ENCODE measurements at regions not wholly inside any gene's neighbourhood (a gene's known extent, or its start where the extent isn't known, plus 50 kb on each side); places are given as distances from the start of the nearest gene placed in this dataset.

- TF ChIP-seq, protein P1, sequence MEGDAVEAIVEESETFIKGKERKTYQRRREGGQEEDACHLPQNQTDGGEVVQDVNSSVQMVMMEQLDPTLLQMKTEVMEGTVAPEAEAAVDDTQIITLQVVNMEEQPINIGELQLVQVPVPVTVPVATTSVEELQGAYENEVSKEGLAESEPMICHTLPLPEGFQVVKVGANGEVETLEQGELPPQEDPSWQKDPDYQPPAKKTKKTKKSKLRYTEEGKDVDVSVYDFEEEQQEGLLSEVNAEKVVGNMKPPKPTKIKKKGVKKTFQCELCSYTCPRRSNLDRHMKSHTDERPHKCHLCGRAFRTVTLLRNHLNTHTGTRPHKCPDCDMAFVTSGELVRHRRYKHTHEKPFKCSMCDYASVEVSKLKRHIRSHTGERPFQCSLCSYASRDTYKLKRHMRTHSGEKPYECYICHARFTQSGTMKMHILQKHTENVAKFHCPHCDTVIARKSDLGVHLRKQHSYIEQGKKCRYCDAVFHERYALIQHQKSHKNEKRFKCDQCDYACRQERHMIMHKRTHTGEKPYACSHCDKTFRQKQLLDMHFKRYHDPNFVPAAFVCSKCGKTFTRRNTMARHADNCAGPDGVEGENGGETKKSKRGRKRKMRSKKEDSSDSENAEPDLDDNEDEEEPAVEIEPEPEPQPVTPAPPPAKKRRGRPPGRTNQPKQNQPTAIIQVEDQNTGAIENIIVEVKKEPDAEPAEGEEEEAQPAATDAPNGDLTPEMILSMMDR (IDR thresholded peaks at IDR 0.05; ENCODE audit: low read depth, low read length), result no peak
- peaks cover 87% of the 10 kb centered on the region for H3K27me3 ChIP-seq
- no peak for DNase-seq (ENCODE audit: low read depth in 1 of 2, low spot score in 1 of 2)
- H3K4me3 ChIP-seq, result no peak overlapping the region
- H3K27ac ChIP-seq, result no peak overlapping the region
- peaks cover 3% of the 10 kb centered on the region for H3K4me1 ChIP-seq (ENCODE audit: low read depth)
- H3K36me3 ChIP-seq, result no peaks in the 10 kb centered on the region
- H3K9me3 ChIP-seq (ENCODE audit: low read depth), result no peaks in the 10 kb centered on the region
Observed at GRCh38 chr4:41883988-41884734, 51.1 kb upstream of the TMEM33 start.

DNA sequence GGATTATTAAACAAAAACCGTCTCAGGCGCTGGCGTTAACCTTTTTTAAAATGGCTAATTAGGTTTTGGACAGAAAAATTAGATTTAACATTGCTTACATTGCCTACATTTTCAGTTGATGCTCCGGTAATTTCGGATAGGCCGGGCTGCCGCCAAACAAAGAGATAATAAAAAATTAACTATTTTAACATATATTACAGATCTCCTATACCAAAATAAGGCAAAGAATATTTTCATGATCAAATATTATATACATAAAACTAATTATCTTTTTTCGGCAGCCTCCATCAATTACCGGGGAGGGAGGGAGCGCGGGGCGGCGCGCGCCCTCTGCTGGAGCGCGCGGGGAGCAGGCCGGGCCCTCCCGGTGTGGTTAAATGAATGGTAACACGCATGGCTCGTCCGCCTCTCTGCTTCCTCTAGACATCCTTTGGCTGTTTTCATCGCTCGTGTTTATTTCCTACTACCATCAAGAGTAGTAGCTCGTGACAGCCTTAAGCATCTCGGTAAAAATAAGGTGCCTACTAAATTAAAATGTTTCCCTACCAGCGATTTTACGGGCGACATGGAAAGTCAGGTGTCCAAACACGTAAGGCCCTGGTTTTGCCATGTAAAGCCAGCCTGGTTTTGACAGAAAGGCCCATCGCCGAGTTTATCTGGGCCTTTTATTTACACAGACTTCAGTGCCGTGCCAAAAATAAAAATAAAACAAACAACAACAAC is 52.4 kb upstream of the TMEM33 start:
- no peak overlapping the region for H3K27ac ChIP-seq
- peak; percentile 44 to 56 for DNase-seq (ENCODE audit: low read depth in 1 of 2, low spot score in 1 of 2)
- no peaks in the 10 kb centered on the region for H3K9me3 ChIP-seq (ENCODE audit: low read depth)
- TF ChIP-seq, protein P1 (IDR thresholded peaks at IDR 0.05; ENCODE audit: low read depth, low read length), result peak; percentile 96
- H3K4me3 ChIP-seq, result peak overlapping the region; percentile 18
- peaks cover 99% of the 10 kb centered on the region for H3K27me3 ChIP-seq
- no peaks in the 10 kb centered on the region for H3K36me3 ChIP-seq
- H3K4me1 ChIP-seq (ENCODE audit: low read depth), result peaks cover 3% of the 10 kb centered on the region

DNA sequence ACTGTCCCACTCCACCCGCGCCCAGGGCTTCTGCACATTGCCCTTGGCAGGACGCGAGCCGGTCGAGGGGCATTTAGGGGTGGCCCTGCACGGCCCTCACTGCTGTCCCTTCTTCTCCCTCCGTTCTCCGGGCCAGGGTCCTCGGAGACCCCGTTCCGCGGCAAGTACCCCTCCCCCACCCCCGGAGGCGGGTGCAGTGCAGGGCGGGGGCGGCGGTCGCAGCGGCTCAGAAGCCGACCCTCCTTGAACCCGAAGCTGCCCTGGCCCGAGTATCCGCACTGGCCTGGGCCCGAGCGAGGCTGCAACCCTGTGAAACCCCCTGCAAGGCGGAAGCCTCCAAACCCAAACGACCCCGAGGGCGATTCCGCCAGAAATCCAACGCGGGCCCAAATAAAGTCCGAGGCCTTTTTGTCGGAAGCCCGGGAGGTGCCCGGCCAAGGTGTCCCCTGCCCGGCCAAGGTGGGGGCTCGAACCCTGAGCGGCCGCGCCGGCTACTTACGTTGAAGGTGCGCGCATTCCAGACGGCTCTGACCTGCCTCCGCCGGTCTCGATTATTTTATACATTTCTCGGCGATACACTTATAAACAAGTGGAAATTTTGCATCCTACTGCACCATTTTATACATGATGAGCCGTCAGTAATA is 53.1 kb upstream of the TMEM33 start:
- no peaks in the 10 kb centered on the region for H3K9me3 ChIP-seq (ENCODE audit: low read depth)
- no peaks in the 10 kb centered on the region for H3K36me3 ChIP-seq
- no peak overlapping the region for H3K27ac ChIP-seq
- TF ChIP-seq, protein P1 (IDR thresholded peaks at IDR 0.05; ENCODE audit: low read depth, low read length), result no peak
- peaks cover 3% of the 10 kb centered on the region for H3K4me1 ChIP-seq (ENCODE audit: low read depth)
- H3K4me3 ChIP-seq, result peak overlapping the region; percentile 18
- peaks cover 99% of the 10 kb centered on the region for H3K27me3 ChIP-seq
- no peak for DNase-seq (ENCODE audit: low read depth in 1 of 2, low spot score in 1 of 2)

DNA sequence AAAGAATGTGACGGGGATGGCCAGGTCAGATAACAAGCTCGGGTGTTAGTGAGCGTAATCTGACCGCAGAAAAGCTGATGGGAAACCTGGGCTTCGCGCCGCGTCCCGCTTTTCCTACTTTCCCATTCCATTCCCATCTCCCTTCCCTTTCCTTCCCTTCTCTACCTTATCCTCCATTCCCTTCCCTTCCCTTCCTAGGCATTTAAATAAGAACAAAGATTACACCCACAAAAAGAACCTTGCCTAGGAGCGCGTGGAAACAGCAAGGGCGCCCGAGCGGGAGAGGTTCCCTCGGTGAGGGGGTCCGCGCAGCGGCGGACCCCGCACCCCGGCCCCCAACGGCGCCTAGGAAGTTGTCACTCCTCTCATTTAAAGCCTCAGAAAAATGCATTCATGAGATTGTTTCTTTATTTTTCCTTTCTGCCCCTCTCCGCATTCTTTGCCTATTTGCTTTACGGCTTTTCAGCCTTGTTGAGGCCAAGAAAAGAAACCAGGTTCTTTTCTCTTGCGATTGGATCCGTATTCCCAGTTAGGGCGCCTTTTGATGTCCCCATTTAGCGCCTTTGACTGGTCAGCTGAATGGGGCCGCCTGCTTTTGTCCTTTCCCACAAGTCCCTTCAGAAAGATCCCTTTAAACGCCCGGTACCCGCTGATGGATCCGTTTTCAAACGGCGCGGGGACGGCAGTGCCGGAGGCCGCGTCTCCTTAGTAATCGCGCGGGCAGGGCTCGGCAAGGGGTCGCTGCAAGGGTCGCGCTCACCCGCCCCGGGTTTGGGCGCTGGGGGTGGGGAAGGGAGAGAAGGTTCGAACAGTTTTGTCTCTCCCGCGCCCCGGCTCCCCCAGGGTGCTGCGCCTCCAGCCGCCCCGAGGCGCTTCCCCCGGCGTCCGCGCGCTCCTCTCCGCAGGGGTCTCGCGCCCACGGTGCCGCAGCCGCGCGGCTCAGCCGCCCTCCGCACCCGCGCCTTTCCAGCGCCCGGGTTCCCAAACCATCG is 54.1 kb upstream of the TMEM33 start:
- Histone ChIP-seq H3K27me3 (peaks cover 99% of the 10 kb centered on the region), H3K4me3 (peak overlapping the region; percentile 18), H3K9me3 (ENCODE audit: low read depth) (no peaks in the 10 kb centered on the region), H3K27ac (no peak overlapping the region), H3K36me3 (no peaks in the 10 kb centered on the region), H3K4me1 (ENCODE audit: low read depth) (peaks cover 3% of the 10 kb centered on the region)
- TF ChIP-seq, protein P1 (IDR thresholded peaks at IDR 0.05; ENCODE audit: low read depth, low read length), result no peak
- DNase-seq (ENCODE audit: low read depth in 1 of 2, low spot score in 1 of 2), result no peak
